Putamen (tissue), 1 donor: ENCODE measurements at regions not wholly inside any gene's neighbourhood (a gene's known extent, or its start where the extent isn't known, plus 50 kb on each side); places are given as distances from the start of the nearest gene placed in this dataset.

ENCODE experiments used
- DNase-seq: peaks from one replicate; pipeline ENCODE4 v3.0.0-alpha.2; 2016; ENCODE audit warnings: low spot score

DNA sequence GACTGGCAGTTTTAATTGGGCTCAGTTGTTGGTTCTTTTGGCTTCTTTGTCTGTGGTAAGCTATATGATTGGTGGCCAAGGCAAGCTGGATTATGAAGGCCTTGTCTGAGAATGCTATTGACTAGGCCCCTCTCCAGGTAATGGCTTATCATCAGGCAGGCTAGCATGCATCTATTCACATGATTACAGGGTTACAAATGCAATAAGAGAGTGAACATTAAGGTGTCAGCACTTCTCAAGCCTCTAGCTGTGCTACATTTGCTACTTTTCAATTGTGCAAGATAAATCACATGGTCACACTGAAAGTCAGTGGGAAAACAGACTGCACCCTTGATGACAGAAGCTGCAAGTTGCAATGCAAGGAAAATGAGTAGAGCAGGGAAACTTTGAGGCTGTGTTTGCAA lies 550.9 kb upstream of the TMPRSS15 start:
- no peak for DNase-seq

DNA sequence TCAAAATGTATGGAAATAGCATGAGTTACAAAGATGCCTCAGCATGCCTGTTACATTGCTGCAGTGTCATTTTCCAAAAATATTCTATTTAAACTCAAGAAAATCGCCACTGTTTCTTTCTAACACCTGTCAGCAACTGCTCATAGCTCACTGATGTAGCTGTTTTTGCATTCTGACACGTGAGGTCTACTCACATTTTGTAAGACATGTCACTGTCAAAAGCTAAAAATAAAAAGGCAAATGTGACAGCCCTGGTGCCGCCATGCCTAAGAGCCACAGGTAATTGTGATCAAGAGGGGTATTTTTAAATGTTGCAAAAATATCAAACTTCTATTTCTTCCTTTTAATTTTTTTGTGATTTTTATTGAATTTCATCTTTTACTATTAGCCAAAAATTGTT lies 556.2 kb upstream of the TMPRSS15 start:
- no peak for DNase-seq

DNA sequence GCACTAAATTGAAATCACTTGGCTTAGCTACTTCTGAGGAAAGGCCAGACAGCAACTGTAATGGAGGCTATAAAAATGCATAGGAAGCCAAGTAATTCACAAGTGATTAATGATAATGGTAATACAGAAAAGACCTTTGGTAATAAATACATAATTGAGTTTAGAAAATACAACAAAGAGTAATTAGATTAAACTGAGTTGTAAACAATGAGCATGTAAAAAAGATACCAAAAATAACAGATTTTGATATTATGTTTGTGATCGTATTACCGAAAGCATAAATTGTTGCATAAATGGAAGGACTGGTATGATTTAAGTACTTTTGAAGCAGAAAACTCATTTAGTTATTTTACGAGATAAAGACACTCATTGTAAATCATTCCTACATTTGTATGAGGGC lies 556.7 kb upstream of the TMPRSS15 start:
- DNase-seq: no peak

DNA sequence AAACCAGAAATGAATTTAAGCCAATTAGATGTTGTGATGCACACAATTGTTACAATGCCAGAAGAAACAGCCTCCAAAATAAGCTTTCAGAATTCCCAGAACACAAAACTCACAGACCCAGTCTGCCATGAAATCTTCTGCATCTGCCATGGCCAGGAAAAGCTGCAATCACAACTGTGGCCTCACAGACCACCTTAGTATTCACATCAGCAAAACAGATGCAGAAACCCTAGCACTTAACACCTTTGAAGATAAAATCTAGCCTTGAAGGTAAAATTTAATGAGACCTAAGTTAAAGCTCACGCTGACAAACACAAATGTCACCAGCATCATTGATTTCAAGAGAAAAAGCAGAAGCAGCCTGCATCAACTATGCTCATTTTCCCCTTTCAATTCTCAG lies 566.8 kb upstream of the TMPRSS15 start:
- DNase-seq: no peak

DNA sequence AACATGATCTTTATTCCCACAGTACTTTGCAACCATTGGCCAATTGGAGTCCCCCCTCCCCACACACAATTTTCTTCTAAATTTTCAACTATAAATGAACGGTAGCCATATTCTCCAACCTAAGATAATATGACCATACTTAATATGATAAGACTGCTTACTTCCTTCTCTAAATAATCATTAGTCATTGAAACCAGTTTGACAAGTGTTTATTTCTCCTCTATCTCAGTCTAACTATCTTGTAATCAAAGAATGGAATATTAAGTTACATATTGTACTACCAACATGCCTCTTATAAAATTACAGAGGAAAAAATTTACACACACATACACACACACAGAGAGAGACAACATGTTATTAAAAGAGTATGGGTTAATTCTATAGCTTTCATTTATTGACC lies 567.4 kb upstream of the TMPRSS15 start:
- DNase-seq: no peak

DNA sequence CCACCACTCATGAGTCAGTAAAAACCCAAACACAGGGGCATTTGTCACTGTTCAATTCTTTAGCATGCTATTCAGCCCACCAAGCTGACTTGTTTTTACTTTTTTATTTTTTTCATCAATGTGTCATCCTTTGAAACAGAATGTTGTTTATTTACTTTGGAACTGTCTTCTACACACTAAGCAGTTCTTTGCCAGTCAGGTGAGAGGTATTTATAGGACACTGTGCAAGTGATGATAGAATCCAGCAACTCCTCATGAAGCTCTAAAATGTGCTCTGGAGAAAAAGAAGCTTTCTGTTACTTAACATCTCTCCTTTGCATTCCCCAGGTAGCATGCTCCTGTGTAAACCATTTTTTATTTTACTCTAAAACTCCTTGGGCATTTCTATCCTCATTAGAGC lies 582.0 kb upstream of the TMPRSS15 start:
- no peak for DNase-seq

DNA sequence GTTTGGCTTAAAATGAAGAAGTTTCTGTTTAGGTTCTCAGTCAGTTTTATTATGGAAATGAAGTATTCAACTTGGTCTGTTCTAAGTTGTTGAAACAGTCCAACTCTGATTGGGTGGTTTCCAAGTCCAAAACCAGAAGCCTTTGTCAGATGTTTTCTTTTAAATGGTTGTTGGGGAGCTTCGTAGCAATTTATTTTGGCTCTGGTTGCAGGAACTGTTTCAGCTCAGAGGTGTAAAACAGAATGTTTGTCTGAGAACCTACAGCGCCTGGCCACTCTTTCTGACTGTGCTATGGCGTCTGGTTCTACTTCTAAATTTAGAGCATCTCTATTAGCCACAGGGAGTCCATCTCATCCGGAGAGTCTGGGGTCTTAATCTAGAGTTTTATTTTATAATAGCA lies 582.6 kb upstream of the TMPRSS15 start:
- DNase-seq: no peak

DNA sequence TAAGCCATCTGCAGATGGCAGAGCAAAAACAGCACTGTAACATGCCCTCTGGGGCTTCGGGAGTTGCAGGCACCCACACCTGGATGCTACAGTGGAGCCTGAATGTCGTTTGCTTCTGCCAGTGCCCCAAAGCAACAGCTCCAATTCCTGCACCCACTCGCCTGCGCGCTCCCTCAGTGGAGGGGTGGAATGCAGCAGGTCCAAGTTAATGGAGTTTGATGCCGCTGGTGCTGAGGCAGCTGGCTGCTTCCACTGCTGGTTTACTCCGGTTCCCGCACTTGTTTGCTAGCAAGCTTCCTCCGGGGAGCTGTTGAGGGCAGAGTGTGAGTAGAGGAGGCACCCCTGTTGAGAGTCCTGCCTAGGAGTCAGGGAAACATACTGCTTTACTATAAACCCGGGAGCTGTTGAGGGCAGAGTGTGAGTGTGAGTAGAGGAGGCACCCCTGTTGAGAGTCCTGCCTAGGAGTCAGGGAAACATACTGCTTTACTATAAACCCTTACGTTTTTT lies 584.0 kb upstream of the TMPRSS15 start:
- DNase-seq: no peak

DNA sequence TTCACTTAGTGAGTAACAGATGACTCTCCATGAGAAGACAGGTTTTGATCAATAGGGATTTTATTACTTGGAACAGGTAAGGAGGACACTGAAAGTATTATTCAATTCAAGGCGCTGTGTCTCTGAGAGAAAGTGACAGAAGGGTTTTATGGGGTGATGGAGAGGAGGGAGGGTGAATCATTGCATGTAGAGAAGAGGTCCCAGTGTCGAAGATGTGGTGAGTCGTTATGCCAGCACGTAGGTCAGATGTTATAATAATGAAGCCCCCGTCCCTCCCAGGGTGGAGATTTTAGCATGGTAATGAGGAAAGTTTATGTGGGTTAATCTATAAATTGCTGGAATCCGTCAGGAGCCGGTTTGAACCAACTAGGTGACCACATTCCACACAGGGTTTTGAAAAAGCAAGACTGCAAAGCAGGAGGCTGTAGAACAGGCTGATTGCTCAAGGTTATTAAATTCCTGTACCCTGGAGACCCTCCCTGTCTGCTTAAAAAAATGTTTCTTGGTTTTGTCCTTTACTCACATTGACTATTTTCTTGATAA lies 586.4 kb upstream of the TMPRSS15 start:
- no peak for DNase-seq

DNA sequence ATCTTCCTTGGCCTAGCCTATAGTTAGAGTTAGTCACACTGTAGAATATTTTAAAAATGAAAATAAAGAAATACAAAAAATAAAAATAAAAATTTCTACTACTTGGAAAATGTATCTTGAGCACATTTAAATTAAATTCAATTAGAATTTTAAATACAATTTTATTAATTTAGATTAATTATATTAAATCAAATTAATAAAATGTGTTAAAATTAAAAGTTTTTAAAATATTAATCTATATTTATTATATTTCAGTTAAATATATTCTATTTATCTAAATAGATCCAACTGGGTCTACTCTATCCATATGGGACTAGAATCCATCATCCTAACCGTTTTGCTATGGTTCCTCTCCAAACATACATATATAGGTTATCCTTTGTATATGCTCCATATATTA lies 588.3 kb upstream of the TMPRSS15 start:
- no peak for DNase-seq

DNA sequence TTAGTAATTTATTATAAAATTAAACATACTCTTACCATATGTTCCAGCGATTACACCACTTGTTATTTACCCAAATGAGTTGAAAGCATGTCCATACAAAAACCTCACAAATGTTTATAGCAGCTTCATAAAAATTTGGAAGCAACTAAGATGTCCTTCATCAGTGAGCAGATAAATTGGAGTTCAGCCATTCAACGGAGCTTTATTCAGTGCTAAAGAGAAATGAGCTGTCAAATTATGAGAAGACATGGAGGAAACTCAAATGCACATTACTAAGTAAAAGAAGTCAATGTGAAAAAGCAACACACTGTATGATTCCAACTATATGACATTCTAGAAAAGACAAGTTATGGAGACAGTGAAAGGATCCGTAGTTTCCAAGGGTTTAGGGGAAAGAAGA lies 606.7 kb upstream of the TMPRSS15 start:
- DNase-seq: no peak

DNA sequence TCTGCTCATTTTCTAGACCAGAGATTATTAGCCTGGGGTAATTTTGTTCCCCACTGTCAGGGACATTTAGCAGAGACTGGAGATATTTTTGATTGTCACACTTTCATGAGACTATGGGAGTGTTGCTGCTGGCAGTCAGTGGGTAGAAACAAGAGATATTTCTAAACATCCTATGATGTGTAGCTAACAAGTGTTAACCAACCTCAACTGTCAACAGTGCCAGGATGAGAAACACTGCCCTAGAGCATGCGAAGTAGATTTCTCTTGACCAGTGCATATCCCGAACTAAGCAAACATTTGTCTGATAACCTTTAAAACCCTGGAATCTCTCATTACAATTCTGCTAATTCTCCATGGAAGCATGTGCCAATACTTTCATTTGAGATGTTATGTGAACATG lies 607.4 kb upstream of the TMPRSS15 start:
- no peak for DNase-seq

DNA sequence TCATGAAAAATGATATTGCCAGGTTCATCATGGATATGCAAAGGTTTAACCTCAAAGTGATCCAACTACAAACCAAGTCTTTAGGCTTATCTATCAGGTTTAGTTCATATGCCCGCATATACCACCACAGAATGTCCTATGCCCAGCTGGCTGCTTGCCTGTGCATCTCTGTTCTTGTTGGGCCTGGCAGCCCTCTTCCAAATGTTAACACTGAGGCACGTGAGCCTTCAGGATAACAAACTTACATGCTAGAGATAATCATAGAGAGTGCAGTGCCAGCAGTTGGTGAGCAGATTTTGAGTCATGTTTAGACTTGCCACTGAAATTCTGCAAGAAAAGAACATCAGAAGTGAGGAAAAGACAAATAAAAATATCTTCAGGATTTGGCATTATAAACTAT lies 607.9 kb upstream of the TMPRSS15 start:
- no peak for DNase-seq

DNA sequence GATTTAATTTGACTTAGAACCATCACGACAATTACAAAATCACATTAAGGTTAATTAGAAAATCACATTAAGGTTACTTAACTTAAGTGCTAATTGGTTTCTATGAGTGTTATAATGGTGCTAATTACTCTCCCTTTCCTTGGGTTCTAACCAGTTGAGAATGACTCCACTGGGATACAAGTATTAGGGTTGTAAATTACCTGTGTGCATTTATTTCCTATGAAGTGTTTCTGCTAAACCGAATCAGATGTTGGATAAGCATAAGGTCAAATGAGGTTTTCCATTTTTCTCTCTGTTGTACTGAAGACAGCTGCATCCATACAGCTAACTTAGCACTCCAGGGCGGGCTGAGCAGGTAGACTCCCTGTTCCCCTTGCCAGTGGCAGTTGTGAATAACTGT lies 610.3 kb upstream of the TMPRSS15 start:
- DNase-seq: no peak

DNA sequence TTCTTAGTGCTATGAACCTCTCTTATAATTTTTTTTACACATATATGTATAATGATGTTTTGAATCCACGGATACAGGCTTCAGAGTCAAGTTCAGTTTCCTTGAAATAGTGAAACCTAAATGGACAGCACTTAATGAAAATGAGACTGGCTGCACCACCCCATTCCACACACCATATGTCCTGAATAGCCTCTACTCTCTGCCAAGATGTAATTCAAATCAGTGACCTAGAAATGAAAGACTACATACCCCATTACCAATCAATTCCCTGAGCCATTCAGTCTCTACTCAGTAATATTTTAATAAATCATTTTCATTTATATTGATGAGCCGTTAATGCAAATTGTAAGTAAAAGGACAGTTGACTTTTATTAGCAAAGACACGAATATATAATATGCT lies 614.9 kb upstream of the TMPRSS15 start:
- DNase-seq: no peak

DNA sequence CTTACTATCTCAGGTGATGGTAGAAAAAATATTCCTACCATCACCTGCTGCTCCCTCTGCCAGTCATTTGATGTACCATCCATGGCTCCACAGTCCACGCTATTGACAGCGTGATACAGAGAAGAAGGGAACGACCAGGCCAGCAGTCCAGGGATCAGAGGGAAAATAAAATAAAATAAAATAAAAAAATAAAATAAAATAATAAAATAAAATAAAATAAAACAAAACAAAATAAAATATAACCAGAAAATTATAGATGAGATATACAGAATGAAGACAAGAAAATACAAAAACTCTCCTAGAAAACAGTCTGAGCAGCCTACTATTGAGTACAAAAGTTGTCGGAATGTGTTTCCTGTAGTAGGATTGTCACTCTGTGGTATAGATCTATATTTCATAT lies 619.4 kb upstream of the TMPRSS15 start:
- DNase-seq: no peak

DNA sequence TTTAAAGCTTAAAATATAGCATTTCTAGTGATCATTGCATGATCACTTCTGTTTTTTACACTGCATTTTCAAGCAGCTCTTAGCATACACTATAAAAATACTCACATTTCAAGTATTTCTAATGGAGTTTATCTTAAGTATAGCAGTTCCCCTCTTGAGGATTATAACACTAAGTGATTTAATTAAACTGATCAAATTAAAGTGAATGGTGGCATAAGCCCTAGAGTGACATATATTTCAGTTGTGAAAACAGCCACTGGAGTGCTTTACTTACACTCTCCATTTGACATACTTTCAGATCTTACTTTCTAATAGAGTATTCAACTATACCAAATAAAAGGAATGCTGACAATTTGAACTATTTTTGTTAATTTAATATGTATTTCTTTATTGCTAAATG lies 623.3 kb upstream of the TMPRSS15 start:
- no peak for DNase-seq

DNA sequence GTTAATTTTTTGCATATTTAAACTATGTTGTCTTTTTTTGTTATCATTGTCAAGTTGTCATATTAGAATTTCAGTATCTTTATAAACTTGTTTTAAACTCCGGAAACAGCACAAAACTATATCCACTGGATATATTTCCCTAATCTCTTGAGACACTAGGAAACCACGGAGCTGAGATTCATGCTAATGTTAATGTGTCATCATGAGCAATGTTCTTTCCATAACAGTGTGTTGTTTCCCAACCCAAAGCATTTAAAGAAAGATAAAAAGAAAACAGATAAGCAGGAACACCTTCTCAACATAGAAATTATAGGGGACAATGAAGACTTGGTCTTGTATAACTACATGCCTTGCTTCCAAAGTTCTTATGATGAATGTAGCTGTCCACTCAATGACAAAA lies 626.2 kb upstream of the TMPRSS15 start:
- DNase-seq: no peak

DNA sequence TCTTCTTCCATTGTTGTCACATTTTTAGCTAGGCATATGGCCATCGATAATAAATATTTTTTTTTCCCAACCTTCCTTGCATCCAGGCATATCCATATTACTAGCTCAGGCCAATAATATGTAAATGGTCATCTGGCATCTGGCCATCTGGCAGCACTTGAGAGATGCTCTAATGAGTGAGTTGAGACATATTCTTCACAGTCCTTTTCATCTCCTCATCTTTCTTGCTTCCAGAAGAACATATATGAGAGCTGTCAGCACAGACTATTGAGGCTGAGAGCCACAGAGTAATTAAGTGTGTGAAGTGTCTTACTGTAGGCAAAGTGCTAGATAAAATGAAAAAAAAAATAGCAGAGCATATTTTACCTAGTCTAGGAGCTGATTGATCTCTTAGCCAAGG lies 628.4 kb upstream of the TMPRSS15 start:
- no peak for DNase-seq

DNA sequence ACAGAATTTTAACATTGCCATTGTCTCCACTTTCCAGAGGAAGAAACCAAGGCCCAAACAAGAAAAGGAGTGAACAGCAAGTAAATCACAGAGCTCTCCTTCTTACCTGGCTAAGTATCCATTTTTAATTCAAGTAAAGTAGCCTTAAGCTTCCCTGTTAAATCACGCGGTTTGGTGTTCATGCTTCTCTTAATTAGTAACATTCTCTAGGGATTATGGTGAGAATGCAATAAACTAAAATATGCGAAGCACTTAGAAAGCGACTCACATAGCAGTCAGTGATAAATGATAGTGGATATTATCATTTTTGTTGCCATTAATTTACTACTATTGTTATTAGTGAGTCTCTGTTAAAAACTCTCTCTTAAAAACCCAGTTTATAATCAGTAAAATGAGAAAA lies 630.5 kb upstream of the TMPRSS15 start:
- no peak for DNase-seq

DNA sequence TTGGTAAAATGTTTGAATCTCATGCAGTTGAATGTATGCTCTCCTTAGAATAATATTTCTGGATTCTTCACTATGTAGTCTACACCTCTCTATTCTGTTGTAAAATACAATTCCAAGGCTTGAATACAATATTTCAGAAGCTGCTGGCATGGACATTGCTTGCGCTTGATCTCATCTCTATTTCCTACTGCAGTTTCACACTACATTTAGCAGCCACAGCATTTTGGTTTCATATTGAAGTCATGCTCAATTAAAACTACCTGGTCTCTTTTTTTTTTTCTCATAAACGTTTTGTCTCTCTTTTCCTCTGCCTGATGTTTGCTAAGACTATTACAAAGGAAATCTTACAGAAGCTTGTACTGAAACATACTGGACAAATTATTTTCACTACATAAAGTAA lies 631.0 kb upstream of the TMPRSS15 start:
- no peak for DNase-seq

DNA sequence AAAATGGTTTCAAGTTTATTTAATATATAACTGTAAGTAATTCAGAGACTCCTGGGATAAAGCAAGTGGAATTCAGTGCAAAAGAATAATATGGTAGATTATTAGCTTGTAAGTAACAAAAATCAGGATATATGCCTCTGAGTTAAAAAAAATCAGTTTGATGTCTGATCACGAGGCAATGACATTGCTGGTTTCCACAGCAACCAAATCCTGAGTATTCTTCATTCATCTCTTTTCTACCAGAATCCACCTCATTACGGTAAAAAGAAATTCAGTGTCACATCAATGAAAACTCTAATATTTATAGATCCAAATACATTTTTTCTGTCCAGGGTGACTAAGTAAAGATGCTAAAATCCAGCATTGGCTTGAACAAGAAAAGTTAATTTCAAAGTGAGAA lies 642.3 kb upstream of the TMPRSS15 start:
- peak; percentile 18 for DNase-seq

DNA sequence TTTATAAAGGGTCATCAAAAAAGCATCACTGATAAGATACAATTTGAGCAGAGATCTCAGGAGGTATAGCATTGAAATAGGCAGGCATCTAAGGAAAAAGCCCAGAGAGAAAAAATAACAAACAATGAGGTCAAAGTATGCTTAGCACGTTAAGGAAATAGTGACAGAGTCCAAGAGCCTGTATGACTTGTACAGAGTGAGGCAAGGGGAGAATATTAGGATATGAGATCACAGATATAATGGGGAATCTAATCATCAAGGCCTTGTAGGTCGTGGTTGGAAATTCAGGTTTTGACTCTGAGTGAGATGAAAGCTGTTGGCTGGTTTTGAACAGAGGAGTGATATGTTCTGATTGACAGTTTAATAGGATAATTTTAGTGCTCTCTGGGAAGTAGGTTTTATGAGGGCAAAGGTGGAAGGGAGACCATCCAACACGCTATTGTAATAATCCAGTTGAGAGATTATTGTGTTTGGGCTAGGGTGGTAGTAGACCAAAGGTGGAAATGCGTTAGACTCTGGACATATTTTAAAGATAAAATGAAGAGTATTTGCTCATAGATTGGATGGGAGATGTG lies 644.6 kb upstream of the TMPRSS15 start:
- no peak for DNase-seq

DNA sequence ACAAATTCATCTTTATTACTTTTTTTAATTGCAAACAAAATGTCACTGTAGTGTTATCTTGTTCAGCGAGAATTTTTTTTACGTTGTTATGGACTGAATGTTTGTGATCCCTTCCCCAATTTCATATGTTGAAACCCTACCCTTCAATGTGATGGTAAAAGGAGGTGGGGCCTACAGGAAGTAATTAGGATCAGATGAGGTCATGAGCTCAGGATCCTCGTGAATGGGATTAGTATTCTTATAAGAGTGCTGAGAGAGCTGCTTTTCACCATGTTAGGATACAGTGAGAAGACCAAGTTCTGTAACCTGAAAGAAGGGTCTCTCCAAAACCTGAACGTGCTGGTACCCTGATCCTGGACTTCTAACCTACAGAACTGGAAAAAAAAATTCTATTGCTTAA lies 646.0 kb upstream of the TMPRSS15 start:
- no peak for DNase-seq

DNA sequence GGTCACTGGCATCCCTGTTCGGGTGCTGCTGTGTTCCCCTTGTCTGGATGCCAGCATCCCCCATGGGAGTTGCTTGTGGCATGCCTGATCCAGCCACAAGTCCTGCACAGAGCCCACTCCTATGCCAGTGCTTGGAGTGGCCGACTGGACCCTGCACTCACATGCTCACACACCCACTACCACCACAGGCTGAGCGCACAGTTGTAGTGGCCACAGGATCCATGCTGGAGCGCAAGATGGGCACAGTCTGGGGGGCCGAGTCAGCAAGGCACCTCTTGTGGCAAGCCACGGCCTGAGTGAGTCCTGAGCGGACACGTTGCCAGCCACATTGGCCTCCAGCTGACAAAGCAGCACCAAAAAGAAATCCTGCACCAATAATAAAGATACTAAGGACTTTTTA lies 661.6 kb upstream of the TMPRSS15 start:
- DNase-seq: no peak
